NCI-H2081 (cell line): ENCODE measurements at regions not wholly inside any gene's neighbourhood (a gene's known extent, or its start where the extent isn't known, plus 50 kb on each side); places are given as distances from the start of the nearest gene placed in this dataset.
"Not testable (repeated sequence)": the region's sequence is repeated elsewhere in the genome, so short reads cannot be mapped to it uniquely, and the experiment has no call there.

ENCODE experiments used
- DNase-seq, 2 experiments: peaks; one replicate each; lab custom pipeline; 2025; lab: John Stamatoyannopoulos, UW

GRCh38 chr7:73918926-73919693 is 58.2 kb downstream of the TMEM270 start:
- DNase-seq: no peak

DNA sequence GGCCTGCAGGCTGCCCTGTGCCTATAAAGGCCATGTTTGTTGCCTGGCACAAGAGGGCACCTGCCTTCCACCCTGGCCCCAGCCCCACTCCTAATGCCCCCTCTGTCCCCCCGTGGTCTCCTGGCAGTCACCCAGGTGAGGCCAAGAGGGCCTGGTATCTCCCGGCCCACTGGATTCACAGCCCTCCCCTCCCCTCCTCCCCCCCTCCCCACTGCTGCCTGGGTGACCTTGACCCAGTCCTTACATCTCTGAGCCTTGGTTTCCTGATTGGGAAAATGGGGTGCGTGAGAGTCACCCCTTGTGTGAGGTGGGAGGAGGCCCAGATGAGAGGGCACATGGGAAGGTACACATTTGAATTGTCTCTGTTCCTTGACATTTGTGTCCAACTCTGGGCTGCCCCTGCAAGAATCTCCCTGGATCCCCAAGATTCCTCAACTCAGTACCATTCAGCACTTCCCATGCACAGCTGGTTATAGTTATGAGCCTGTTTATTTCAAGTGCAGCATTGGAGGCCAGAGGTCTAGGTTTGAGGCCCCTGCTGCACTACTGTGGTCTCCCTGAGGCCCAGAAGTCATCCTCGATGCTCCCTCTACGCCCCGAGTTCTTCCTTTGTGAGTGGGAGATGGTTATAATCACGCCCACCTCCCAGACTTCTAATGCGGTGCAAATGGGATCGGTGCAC is 58.9 kb downstream of the TMEM270 start:
- DNase-seq: no peak

DNA sequence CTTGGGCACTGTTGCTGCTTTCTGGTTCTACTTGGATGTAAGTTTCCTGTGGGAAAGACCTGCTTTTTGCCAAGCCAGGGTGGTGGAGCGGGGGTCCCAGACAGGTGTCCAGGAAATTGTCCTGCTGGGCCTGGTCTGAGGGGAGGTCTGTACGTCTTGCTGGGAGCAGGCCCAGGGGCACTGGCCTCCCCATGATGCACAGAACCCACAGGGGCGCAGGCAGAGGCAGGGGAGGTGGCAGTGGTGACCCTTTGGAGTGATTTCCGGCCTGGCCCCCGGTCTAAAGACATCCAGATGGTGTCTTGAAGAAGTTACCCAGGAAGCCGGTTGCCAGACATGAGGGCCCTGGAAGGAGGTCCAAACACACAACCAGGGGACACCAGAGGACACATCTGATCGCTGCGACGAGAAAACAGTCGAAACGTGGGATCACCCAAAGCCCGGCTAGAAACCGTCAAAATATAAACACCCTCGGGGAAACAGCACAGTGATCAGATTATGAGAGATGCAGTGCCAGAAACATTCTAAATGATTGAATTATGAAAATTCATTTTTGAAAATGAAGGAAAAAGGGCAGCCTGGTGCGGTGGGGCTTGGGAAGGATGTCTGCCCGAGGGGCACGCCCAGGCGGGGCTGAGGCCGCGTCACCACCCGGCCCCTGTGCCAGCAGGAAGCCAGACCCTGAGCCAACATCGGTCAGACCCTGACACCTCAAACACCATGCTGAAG is 59.6 kb downstream of the TMEM270 start:
- no peak for DNase-seq

GRCh38 chr7:73921623-73922528 is 60.9 kb downstream of the TMEM270 start:
- DNase-seq: no peak

DNA sequence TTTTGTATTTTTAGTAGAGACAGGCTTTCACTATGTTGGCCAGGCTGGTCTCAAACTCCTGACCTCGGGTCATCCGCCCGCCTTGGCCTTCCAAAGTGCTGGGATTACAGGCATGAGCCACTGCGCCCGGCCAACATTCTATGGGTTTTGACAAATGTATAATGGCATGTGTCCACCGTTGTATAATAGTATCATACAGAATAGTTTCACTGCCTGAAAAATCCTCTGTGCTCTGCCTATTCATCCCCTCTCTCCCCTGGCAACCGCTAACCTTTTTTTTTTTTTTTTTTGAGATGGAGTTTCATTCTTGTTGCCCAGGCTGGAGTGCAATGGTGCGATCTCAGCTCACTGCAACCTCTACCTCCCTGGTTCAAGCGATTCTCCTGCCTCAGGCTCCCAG is 67.7 kb downstream of the TMEM270 start:
- DNase-seq: not testable (repeated sequence)

DNA sequence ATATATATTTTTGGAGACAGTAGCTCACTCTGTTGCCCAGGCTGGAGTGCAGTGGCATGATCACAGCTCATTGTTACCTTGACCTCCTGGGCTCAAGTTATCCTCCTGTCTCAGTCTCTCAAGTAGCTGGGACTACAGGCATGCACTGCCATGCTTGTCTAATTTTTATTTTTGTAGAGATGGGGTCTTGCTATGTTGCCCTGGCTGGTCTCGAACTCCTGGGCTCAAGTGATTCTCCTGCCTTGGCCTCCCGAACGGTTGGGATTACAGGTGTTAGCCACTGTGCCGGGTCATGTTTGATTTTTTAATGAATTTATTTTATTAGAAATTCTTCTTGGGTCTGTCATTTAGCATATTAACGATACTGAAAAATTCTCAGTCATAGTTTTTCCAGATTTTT is 70.5 kb downstream of the TMEM270 start:
- no peak for DNase-seq

DNA sequence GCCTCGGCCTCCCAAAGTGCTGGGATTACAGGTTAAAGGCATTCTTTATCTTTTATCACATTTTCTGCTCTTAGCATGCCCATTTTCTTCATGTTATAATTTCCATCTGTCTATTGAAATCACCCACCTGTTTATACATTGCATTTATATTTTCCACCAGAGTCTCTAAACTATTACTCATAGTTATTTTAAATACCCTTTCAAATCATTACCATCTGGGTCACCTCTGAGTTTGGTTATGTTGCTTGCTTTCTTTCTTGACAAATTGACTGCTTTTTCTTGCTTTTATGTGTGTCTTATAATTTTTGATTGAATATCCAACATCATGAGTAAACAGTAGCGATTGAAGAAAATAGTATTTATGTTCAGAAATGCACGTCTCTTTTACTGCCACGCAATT is 71.4 kb downstream of the TMEM270 start:
- DNase-seq: no peak

DNA sequence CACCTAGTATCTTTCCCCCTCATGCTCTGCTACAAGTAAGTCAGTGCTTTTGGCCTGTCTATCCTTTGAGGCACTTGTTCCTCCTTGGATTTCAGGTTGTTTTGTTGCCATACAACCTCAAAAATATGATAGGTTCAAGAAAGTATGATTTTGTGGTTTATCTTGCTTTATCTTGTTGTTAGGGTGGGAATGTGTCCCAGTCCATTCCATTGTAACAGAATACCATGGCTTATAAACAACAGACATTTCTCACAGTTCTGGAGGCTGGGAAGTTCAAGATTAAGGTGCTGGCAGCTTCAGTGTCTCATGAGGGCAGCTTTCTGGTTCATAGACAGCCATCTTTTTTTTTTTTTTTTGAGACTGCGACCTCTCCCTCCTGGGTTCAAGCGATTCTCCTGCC is 72.1 kb downstream of the TMEM270 start:
- no peak for DNase-seq

DNA sequence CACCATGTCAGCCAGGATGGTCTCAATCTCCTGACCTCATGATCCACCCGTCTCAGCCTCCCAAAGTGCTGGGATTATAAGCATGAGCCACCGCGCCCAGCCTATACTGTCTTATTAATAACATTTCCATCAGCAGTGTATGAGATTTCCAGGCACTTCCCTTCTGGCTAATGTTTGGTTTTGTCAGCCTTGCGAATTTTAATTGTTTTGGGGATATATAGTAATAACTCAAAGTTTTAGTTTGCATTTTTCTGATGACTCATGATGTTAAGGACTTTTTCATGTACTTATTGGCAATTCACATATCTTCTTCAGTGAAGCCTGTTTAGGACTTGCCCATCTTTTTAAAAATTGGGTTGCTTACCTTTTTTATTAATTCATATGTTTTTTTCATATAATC is 76.0 kb downstream of the TMEM270 start:
- DNase-seq: no peak

DNA sequence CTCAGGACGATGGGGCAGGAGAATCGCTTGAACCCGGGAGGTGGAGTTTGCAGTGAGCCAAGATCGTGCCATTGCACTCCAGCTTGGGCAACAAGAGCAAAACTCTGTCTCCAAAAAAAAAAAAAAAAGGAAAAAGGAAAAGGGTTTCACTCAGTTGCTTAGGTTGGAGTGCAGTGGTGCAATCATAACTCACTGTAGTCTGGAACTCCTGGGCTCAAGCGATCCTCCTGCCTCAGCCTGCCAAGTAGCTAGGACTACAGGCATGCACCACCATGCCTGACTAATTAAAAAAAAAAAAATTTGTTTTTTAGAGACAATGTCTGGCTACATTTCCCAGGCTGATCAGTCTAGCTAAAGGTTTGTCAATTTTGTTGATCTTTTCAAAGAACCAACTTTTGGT is 76.7 kb downstream of the TMEM270 start:
- DNase-seq: not testable (repeated sequence)

- no peak for DNase-seq
Measured at GRCh38 chr7:73939528-73939927, 78.6 kb downstream of the TMEM270 start.

DNA sequence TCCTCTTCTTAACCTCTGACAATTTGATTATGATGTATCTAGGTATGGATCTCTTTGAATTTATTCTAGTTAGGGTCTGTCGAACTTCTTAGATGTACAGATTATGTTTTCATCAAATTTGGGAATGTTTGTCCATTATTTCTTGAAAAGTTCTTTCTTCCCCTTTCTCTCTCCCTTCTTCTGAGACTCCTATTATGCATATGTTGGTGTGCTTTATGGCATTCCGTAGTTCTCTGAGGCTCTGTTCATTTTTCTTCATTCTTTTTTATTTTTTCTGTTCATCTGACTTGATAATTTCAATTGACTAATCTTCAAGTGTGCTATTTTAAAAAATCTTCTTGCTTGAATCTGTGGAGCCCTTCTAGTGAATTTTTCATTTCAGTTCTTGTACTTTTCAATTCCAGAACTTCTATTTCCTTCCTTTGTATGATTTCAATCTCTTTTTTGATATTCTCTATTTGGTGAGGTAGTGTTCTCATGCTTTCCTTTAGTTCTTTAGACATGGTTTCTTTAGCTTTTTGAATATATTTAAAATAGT is 79.8 kb downstream of the TMEM270 start:
- no peak for DNase-seq

GRCh38 chr7:73941836-73942551 is 81.0 kb downstream of the TMEM270 start:
- no peak for DNase-seq

- DNase-seq: no peak
Measured at GRCh38 chr7:73945022-73945421, 83.0 kb upstream of the ELN start.

DNA sequence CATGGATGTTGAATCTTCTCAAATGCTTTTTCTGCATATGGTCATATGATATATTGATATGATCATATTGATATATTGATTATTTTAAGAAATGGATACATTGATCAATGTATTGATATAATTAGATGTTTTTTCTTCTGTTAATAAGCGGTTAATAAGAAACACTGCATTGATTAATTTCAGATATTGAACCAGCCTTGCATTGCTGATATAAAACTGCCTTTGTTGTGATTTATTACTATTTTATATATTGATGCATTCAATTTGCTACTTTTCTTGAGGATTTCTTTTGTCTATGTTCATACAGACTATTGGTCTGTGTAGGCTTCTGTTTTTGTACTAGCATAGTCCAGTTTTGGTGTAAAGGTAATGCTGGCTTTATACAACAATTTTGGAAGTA is 79.7 kb upstream of the ELN start:
- DNase-seq: no peak

DNA sequence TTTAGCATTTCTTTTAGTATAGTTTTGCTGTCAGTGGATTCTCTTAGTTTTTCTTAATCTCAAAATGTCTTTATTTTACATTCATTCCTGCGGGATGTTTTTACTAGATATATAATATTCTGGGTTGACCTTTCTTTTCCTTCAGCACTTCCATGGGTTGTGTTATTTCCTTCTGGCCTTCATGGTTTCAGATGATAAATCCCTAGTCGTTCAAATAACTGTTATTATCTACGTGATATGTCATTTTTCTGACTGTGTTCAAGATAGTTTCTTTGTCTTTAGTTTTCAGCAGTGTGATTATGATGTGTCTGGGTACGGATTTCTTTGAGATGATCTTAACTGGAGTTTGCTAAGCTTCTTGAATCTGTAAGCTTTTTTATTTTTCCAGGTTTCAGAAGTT is 75.7 kb upstream of the ELN start:
- DNase-seq: no peak

DNA sequence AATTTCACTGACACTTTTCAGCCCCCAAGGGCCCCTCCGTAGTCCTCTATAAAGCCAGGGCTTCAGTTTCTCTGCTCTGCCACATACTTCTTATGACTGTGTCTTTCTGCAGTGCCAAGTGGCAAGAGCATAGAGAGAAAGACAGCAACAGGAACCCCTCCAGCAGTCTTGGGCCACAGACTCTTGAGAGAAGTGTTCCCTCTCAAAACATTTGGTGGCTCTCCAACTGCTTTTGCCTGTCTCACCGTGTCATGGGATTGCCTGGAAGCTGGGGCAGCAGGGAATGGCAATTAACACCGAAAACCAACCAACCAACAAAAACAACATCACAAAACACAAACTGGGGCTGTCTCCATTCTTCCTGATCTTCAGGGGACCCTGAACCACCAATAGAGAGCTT is 73.8 kb upstream of the ELN start:
- DNase-seq: no peak

DNA sequence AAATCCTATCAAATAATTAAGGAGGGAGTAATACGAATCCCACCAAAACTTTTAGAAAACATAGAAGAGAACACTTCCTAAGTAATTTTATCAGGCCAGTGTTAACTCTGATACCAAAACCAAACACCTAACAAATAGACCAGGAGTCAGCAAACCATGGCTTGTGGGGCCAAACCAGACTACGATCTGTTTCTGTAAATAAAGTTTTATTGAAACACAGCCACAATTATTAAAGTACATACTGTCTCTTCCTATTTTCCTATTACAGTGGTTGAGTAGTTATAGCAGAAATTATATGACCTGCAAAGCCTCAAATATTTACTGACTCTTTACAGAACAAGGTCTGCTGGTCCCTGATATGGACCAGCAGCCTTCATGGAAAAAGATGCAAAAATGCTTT is 73.1 kb upstream of the ELN start:
- DNase-seq: no peak

DNA sequence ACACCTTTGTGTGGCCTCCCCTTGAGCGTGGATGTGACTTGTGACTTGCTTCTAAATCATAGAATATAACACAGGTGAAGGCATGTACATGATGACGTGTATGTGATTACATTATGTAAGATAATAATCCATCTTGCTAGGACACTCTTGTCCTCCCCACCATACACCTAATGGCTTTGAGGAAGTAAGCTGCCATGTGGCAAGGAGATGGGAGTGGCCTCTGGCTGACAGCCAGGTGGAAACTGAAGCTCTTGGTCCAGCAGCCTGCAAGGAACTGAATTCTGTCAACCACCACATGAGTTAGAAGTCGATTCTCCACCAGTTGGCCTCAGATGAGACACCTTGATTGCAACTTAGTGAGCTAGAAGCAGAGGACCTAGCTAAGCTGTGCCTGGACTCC is 67.4 kb upstream of the ELN start:
- no peak for DNase-seq

GRCh38 chr7:73961991-73962390 is 66.0 kb upstream of the ELN start:
- DNase-seq: not testable (repeated sequence)

DNA sequence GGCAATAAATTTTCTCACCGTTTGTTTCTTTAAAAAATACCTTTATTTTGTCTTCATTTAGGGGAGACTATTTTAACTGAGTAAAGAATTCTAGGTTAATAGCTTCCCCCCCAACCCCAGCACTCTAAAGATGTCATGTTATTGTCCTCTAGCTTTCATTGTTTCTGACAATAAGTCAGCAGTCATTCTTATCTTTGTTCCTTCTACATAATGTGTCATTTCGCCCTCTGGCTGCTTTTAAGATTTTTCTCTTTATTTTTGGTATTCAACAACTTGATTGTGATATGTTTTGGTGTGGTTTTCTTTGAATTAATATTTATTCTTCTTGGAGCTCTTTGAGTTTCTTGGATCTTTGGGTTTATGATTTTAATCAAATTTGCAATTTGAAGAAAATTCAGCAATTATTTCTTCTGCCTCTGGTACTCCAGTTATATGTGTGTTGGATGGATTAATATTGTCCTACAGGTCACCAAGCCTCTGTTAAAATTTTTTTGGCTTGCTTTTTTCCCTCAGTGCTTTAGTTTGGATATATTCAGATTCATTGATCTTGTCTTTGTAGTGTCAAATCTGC is 64.6 kb upstream of the ELN start:
- no peak for DNase-seq
